Immature natural killer cell (primary cell): ENCODE measurements at regions not wholly inside any gene's neighbourhood (a gene's known extent, or its start where the extent isn't known, plus 50 kb on each side); places are given as distances from the start of the nearest gene placed in this dataset.

ENCODE experiments used
- DNase-seq, 3 donors: peaks; one replicate each; pipeline ENCODE4 v3.0.0; 2022; ENCODE audit warnings: mixed read lengths in 1 of 3
- H3K27ac Mint-ChIP-seq, 6 donors: one replicate each; pipeline ENCODE4 v1.8.0; 2020; ENCODE audit warnings: mixed read lengths in 6 of 6, mild to moderate bottlenecking in 5 of 6, inconsistent platforms in 4 of 6, moderate library complexity in 3 of 6
- H3K27me3 Mint-ChIP-seq, 3 donors: one replicate each; pipeline ENCODE4 v1.8.0; 2020 to 2021; ENCODE audit warnings: low read depth in 3 of 3, mild to moderate bottlenecking in 3 of 3, mixed read lengths in 3 of 3, moderate library complexity in 3 of 3, inconsistent platforms in 1 of 3
- H3K36me3 Mint-ChIP-seq, 3 donors: one replicate each; pipeline ENCODE4 v1.8.0; 2020; ENCODE audit warnings: mixed read lengths in 3 of 3, inconsistent platforms in 2 of 3, mild to moderate bottlenecking in 2 of 3
- H3K4me1 Mint-ChIP-seq, 2 donors: one replicate each; pipeline ENCODE4 v1.8.0; 2020; ENCODE audit warnings: inconsistent platforms in 2 of 2, mild to moderate bottlenecking in 2 of 2, mixed read lengths in 2 of 2, moderate library complexity in 1 of 2
- H3K4me3 Mint-ChIP-seq, 5 donors: one replicate each; pipeline ENCODE4 v1.8.0; 2020; ENCODE audit warnings: mild to moderate bottlenecking in 5 of 5, mixed read lengths in 5 of 5, inconsistent platforms in 3 of 5, moderate library complexity in 3 of 5
- H3K9me3 Mint-ChIP-seq, 6 donors: one replicate each; pipeline ENCODE4 v1.8.0; 2020; ENCODE audit warnings: mild to moderate bottlenecking in 6 of 6, mixed read lengths in 6 of 6, inconsistent platforms in 4 of 6, moderate library complexity in 3 of 6

DNA sequence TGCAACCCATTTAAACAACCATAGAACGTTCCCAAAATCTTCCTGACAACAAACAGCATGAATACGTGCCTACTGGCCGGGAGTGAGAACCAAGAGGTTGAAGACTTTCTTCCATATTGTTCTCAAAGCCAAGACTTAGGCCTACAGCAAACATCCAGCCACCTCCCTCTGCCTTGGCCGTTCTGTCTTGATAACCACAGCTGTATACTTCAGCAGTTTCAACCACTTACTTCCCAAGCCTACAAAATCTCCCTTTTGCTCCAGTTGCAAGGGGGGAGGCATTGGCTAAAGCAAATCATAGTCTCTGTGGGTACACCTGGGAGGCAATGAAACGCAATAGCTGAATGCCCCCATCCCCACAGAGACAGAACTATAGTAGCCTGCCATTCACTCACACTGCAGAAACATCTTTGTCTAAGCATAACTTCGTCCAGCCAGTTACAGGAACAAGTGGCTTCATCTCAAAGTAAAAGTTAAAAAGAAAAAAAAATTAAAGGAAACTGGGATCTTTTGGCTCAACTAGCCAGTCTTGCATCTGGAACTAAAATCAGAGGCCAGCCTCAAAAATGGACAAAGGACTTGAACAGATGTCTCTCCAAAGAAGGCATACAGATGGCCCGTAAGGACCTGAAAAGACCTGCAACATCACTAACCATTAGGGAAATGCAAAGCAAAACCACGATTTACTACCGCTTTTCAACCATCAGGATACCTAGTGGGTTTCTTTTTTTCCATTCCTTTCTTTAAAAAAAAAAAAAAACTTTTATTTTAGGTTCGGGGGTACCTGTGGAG, 186.0 kb downstream of the PSMG1 start:
- Mint-ChIP-seq H3K27ac (no peak overlapping the region), H3K36me3 (no peaks in the 10 kb centered on the region), H3K9me3 (peaks cover 0 to 2% (median 0%) of the 10 kb centered on the region in 6 donors), H3K27me3 (peaks cover 1 to 6% (median 2%) of the 10 kb centered on the region in 3 donors), H3K4me3 (no peak overlapping the region), H3K4me1 (no peaks in the 10 kb centered on the region)
- no peak for DNase-seq

GRCh38 chr21:38996355-38996754, 186.9 kb downstream of the PSMG1 start:
- Mint-ChIP-seq H3K4me1 (no peaks in the 10 kb centered on the region), H3K27ac (no peak overlapping the region), H3K4me3 (no peak overlapping the region), H3K9me3 (no peaks in the 10 kb centered on the region), H3K36me3 (no peaks in the 10 kb centered on the region), H3K27me3 (peaks cover 1 to 6% (median 3%) of the 10 kb centered on the region in 3 donors)
- no peak for DNase-seq

GRCh38 chr21:38995731-38996130, 187.5 kb downstream of the PSMG1 start:
- Mint-ChIP-seq H3K4me3 (no peak overlapping the region), H3K9me3 (no peaks in the 10 kb centered on the region), H3K27me3 (peaks cover 2% of the 10 kb centered on the region in 3 donors), H3K36me3 (no peaks in the 10 kb centered on the region), H3K4me1 (no peaks in the 10 kb centered on the region), H3K27ac (no peak overlapping the region)
- DNase-seq: no peak

- DNase-seq: no peak
- Mint-ChIP-seq H3K27me3 (peaks cover 0 to 4% (median 2%) of the 10 kb centered on the region in 3 donors), H3K36me3 (no peaks in the 10 kb centered on the region), H3K4me3 (no peak overlapping the region), H3K27ac (no peak overlapping the region), H3K9me3 (no peaks in the 10 kb centered on the region), H3K4me1 (no peaks in the 10 kb centered on the region)
These were observed 188.1 kb downstream of the PSMG1 start for GRCh38 chr21:38995071-38995669.

DNA sequence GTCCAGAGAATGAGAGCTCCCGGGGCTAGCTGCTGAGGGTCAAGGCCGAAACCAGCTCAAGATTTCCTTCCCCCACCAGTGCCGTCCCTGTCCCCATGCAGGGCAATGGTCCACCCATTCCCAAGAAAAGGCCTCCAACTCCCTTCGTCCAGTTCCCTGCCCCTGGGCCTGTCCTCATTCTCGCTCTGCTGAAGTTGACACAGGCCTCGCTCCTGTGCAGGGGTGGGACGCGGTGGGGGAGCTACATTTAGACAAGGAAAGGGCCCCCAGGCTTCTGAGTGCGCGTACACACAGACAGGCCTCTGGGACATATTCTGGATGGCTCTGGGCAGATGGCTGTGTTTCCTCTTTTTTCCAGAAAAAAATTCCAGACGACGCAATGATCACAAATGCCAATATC, 188.3 kb downstream of the ETS2 start:
- H3K4me1 Mint-ChIP-seq: no peaks in the 10 kb centered on the region
- DNase-seq: no peak
- peaks cover 2 to 5% (median 4%) of the 10 kb centered on the region in 3 donors for H3K27me3 Mint-ChIP-seq
- H3K4me3 Mint-ChIP-seq: no peak overlapping the region
- H3K36me3 Mint-ChIP-seq: no peaks in the 10 kb centered on the region
- no peaks in the 10 kb centered on the region for H3K9me3 Mint-ChIP-seq
- no peak overlapping the region for H3K27ac Mint-ChIP-seq

- H3K27ac Mint-ChIP-seq: no peak overlapping the region
- H3K36me3 Mint-ChIP-seq: no peaks in the 10 kb centered on the region
- no peak for DNase-seq
- no peaks in the 10 kb centered on the region for H3K9me3 Mint-ChIP-seq
- H3K27me3 Mint-ChIP-seq: peaks cover 2 to 7% (median 5%) of the 10 kb centered on the region in 3 donors
- no peaks in the 10 kb centered on the region for H3K4me1 Mint-ChIP-seq
- H3K4me3 Mint-ChIP-seq: no peak overlapping the region
These were observed 187.8 kb downstream of the ETS2 start for GRCh38 chr21:38993561-38993960.

- Mint-ChIP-seq H3K36me3 (no peaks in the 10 kb centered on the region), H3K4me3 (no peak overlapping the region), H3K4me1 (no peaks in the 10 kb centered on the region), H3K27me3 (peaks cover 2 to 8% (median 7%) of the 10 kb centered on the region in 3 donors), H3K27ac (no peak overlapping the region), H3K9me3 (no peaks in the 10 kb centered on the region)
- DNase-seq: no peak
These were observed 187.0 kb downstream of the ETS2 start for GRCh38 chr21:38992737-38993136.

DNA sequence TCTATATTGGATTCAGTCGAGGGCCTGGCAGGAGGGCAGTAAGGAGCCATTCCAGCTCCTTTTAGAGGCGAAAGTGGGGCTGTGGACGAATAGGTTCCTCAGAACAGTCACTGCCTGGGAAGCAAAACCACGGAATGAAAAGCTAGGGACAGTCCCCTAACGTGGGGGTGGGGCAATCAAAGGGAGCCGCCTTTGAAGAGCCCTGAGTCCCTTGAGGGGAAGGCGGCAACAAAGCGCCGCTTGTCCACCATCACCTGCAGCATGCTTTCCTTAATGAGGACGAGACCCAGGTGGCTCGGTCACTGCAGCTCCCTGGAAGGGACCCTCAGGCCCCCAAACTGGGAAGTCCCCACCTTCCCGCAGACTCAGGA, 184.7 kb downstream of the ETS2 start:
- H3K4me3 Mint-ChIP-seq: no peak overlapping the region
- peaks cover 0 to 2% (median 0%) of the 10 kb centered on the region in 6 donors for H3K9me3 Mint-ChIP-seq
- H3K27me3 Mint-ChIP-seq: peaks cover 2 to 16% (median 10%) of the 10 kb centered on the region in 3 donors
- DNase-seq: no peak
- peaks cover 0 to 4% of the 10 kb centered on the region in 2 donors for H3K4me1 Mint-ChIP-seq
- no peaks in the 10 kb centered on the region for H3K36me3 Mint-ChIP-seq
- H3K27ac Mint-ChIP-seq: no peak overlapping the region

- no peak for DNase-seq
- Mint-ChIP-seq H3K9me3 (peaks cover 0 to 2% (median 0%) of the 10 kb centered on the region in 6 donors), H3K27ac (no peak overlapping the region), H3K4me1 (peaks cover 3 to 9% of the 10 kb centered on the region in 2 donors), H3K4me3 (no peak overlapping the region), H3K27me3 (peaks cover 2 to 16% (median 13%) of the 10 kb centered on the region in 3 donors), H3K36me3 (no peaks in the 10 kb centered on the region)
These were observed 184.2 kb downstream of the ETS2 start for GRCh38 chr21:38989745-38990423.

GRCh38 chr21:38989379-38989744, 183.6 kb downstream of the ETS2 start:
- Mint-ChIP-seq H3K9me3 (peaks cover 0 to 2% (median 0%) of the 10 kb centered on the region in 6 donors), H3K36me3 (no peaks in the 10 kb centered on the region), H3K27ac (no peak overlapping the region), H3K4me1 (peaks cover 3 to 12% of the 10 kb centered on the region in 2 donors), H3K4me3 (no peak overlapping the region), H3K27me3 (peaks cover 2 to 16% (median 16%) of the 10 kb centered on the region in 3 donors)
- no peak for DNase-seq

GRCh38 chr21:38988509-38989378, 183.0 kb downstream of the ETS2 start:
- Mint-ChIP-seq H3K36me3 (no peaks in the 10 kb centered on the region), H3K27me3 (peaks cover 2 to 19% (median 16%) of the 10 kb centered on the region in 3 donors), H3K27ac (no peak overlapping the region), H3K4me1 (peaks cover 3 to 12% of the 10 kb centered on the region in 2 donors), H3K9me3 (peaks cover 0 to 2% (median 0%) of the 10 kb centered on the region in 6 donors), H3K4me3 (no peak overlapping the region)
- DNase-seq: no peak

GRCh38 chr21:38987633-38988508, 182.1 kb downstream of the ETS2 start:
- Mint-ChIP-seq H3K9me3 (peaks cover 0 to 2% (median 0%) of the 10 kb centered on the region in 6 donors), H3K4me3 (no peak overlapping the region), H3K27ac (no peak overlapping the region), H3K27me3 (peaks cover 2 to 19% (median 19%) of the 10 kb centered on the region in 3 donors), H3K4me1 (peaks cover 3 to 12% of the 10 kb centered on the region in 2 donors), H3K36me3 (no peaks in the 10 kb centered on the region)
- no peak for DNase-seq
